ENCODE measurements at regions not wholly inside any gene's neighbourhood (a gene's known extent, or its start where the extent isn't known, plus 50 kb on each side); places are given as distances from the start of the nearest gene placed in this dataset.

GRCh38 chr22:27399161-27399560, 402.4 kb downstream of the MN1 start:
- peak in 18 of 58 donors; percentile 1 to 51 (median 12) for DNase-seq

- DNase-seq, result no peak
Measured at GRCh38 chr22:27400811-27401210, 400.7 kb downstream of the MN1 start.

DNA sequence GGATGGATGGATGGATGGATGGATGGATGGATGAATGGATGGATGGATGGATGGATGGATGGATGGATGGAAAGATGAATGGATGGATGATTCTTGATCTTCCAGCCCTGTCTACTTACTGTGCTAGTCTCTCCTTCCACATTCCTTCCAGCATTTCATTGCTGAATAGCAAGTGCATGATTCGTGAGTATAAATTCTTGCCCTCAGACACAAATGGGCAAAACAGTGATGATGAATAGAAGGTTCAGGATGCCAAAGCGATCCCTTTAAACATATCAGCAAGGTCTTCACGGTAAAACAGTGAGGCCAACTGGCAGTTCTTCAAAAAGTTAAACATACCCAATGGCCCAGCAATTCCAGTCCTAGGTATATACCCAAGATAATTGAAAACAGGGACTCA, 400.2 kb downstream of the MN1 start:
- DNase-seq, result no peak

GRCh38 chr22:27404441-27404840, 397.1 kb downstream of the MN1 start:
- DNase-seq, result no peak

GRCh38 chr22:27405672-27406388, 395.7 kb downstream of the MN1 start:
- DNase-seq, result peak in 21 of 58 donors; percentile 1 to 34 (median 11)

DNA sequence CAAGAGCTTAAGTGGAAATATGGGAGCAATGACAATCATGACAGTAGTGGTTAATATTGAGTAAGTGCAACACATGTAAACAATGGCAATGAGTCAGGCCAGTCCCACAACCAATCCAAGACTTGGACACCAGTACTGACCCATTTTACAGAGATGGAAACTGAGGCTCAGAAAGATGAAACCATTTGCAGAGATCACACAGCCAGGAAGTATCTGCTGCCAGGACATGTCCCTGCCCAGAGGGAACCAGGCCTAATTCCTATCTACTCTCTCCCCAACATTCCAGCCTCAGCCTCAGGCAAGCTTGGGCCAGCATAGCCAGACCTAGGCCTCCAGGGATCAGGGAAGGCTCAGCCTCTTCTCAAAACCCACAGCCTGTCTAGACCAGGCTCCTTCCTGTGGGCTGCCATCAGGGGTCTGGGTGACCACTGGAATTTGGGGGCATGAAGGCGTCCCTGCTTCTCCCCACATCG, 395.1 kb downstream of the MN1 start:
- DNase-seq, result no peak

GRCh38 chr22:27407369-27407985, 394.1 kb downstream of the MN1 start:
- DNase-seq, result no peak

DNA sequence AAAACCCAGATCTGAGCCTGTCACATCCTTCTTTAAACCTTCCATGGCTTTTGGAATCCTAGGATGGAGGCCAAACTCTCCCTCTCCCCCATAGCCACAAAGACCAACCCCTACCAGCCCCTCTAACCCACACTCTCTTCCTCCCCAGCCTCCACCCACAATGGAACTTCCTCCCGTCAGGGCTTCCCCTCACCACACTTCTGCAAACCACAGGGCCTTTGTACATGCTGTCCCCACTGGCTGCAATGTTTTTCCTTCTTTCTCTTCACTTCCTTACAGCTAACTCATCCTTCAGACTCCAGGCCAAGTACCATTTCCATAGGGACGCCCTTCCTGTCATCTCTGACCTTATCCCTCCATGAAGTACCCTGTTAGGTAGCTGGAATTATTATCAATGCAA, 393.5 kb downstream of the MN1 start:
- no peak for DNase-seq

- no peak for DNase-seq
Measured at GRCh38 chr22:27409299-27409698, 392.3 kb downstream of the MN1 start.

- no peak for DNase-seq
Measured at GRCh38 chr22:27412866-27413445, 388.6 kb downstream of the MN1 start.

DNA sequence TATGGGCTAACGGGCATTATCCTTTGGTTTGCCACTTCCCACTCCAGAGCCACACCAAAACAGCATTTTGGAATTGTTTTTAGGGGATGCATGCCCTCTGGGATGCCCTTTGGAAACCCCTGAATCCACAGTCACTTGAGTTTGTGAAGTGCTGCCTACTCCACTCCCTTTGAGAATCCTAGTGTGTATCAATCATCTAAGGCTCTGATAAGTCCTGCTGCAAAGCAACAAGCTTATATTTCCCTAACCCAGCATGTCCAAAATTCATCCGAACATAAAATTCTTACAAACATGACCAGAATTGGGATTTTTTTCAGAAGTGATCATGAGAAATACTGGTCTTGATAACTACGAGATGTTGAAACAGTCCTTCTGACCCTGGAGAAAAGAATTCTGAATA, 387.9 kb downstream of the MN1 start:
- no peak for DNase-seq

GRCh38 chr22:27416511-27417420, 384.8 kb downstream of the MN1 start:
- no peak for DNase-seq

DNA sequence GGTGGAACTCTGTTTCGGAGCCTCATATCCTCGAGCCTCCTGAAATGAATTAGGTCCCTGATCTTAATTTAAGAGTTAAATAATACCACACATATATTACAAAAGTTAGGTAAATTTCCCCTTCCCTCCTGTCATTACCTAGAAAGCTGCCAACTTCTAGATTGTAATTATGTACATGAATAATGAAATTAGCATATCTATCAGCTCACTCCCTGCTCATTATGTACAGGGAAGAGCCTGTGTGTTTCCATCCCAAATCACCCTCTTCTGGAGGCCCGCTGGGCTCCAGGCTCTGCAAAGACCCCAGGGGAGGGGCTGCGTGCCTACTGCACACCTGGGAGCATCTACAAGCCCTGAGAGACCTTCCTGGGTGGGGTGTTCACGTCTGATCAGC, 384.1 kb downstream of the MN1 start:
- no peak for DNase-seq

- no peak for DNase-seq
Measured at GRCh38 chr22:27418261-27418660, 383.3 kb downstream of the MN1 start.

DNA sequence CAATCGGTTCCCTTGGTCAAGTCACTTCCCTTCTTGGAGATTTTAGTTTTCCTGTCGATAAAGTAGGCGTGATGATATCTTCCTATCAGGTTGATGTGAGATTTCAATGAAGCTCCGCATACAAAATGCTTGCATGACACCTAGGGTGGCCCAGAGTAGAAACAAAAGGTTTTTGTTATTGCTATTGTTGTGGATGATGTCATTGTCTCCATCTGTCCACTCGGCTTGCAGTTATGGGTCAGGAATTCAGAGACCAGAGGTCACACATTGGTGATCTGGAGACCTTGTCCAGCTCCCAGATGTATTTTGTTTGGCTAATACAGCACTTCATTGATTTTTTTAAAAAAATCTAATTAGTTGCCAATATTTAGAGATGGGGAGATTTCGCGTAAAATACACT, 382.1 kb downstream of the MN1 start:
- DNase-seq, result peak in 2 of 58 donors; percentile 19 to 28

DNA sequence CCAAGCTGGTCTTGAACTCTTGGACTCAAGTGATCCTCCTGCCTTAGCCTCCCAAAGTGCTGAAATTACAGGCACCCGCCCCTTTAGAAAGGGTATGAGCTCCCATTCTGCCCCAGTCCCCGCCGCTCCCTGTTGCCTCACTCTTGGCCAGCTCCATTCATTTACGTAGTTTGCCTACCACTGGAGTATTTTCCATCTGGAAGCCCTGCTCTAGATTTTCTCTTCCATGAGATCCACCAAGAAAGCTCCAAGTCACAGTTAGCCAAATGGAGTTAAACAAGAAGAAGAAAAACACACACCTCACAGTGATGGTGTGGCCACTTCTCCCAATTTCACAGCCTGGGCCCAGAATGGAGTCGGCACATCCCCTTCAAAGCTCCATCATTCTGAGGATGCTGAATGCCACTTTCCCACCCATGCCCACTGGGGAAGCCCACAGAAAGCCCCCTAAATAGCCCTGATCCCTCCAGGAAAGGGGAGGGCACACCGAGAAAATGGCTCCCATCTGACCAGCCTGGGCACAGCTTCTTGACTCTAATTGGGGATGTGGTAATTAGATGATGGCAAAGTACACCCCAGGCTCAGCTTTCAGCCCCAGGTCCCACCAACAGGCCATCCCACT, 381.2 kb downstream of the MN1 start:
- DNase-seq, result peak in 1 of 58 donors; percentile 10

DNA sequence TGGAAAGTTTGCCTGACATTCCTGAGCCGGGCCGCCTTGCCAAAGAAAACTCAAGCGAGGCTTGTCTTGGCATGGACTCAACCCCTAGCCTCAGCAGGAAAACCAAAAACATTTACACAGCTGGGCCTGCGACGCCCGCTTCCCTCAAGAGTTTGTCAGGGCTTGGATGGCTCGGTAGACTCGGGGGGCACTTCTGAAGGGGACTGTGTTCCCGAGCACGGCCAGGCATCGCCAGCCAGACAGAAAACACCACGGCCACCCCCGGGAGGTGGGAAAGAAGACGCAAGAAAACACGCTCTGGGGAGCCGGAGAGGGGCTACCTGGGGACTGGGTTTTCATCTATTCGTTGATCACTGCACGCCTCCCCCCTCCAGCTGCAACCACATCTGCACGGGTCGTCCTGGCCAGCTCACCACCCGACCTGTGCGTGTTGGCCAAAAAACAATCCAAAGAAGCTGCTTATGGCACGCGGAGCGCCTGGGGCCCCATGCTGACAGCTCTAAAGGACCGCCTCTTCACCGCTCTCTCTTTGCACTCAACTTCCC, 380.7 kb downstream of the MN1 start:
- DNase-seq, result peak in 23 of 58 donors; percentile 2 to 51 (median 11)

- no peak for DNase-seq
Measured at GRCh38 chr22:27422442-27422841, 379.1 kb downstream of the MN1 start.

- DNase-seq, result no peak
Measured at GRCh38 chr22:27424319-27424718, 377.2 kb downstream of the MN1 start.

- DNase-seq, result no peak
Measured at GRCh38 chr22:27429476-27429875, 372.1 kb downstream of the MN1 start.

DNA sequence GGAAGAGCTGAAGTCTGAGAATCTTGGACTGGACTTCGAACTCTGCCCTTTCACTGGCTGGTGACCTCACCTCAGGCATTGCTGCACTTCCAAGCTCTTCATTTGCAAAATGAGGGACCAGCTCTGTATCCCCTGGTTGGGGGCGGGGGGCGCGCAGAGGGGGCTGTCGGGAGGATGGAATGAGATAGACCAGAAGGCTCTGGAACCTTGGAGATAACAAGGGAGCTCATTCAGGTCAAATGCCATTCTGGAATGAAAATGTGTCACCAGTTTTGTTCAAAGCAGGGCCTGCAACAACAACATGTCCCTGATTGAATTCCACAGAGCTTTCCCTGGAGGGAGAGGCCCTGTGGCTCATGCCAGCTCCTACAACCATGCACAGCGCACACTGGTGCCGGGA, 370.5 kb downstream of the MN1 start:
- DNase-seq, result no peak
